Mesenchymal stem cell (in vitro differentiated cells and primary cell): ENCODE measurements at regions not wholly inside any gene's neighbourhood (a gene's known extent, or its start where the extent isn't known, plus 50 kb on each side); places are given as distances from the start of the nearest gene placed in this dataset.

Experiments used
- DNase-seq: peaks from one replicate; pipeline ENCODE4 v3.0.0-alpha.2; 2013
- H2AFZ ChIP-seq: one replicate; pipeline ENCODE4 v1.6.1; 2013; ENCODE audit warnings: low read depth, mild to moderate bottlenecking, control low read depth, inconsistent platforms, low read length, moderate library complexity
- H2AK5ac ChIP-seq: 2 replicates; pipeline ENCODE4 v1.6.1; 2013; ENCODE audit warnings: low read length, moderate library complexity, mild to moderate bottlenecking, inconsistent platforms; ENCODE audit not compliant: severe bottlenecking
- H2BK120ac ChIP-seq: one replicate; pipeline ENCODE4 v1.6.1; 2013; ENCODE audit warnings: low read depth, mild to moderate bottlenecking, inconsistent platforms, low read length, moderate library complexity
- H2BK12ac ChIP-seq, 2 experiments: one replicate each; pipeline ENCODE4 v1.6.1; 2013; ENCODE audit warnings: inconsistent platforms in 2 of 2, low read length in 2 of 2, mild to moderate bottlenecking in 2 of 2, moderate library complexity in 2 of 2, control low read depth in 1 of 2
- H2BK15ac ChIP-seq: one replicate; pipeline ENCODE4 v1.6.1; 2013; ENCODE audit warnings: mild to moderate bottlenecking, low read depth, inconsistent platforms; ENCODE audit not compliant: poor library complexity, severe bottlenecking
- H2BK5ac ChIP-seq: 2 replicates; pipeline ENCODE4 v1.6.1; 2013; ENCODE audit warnings: low read depth, mild to moderate bottlenecking, low read length, control low read depth, inconsistent platforms; ENCODE audit not compliant: poor library complexity, severe bottlenecking
- H3K14ac ChIP-seq, 2 experiments: one replicate each; pipeline ENCODE4 v1.6.1; 2013; ENCODE audit warnings: inconsistent platforms in 2 of 2, low read length in 2 of 2, control low read depth in 1 of 2, mild to moderate bottlenecking in 1 of 2, moderate library complexity in 1 of 2
- H3K18ac ChIP-seq, 2 experiments: one replicate each; pipeline ENCODE4 v1.6.1; 2013; ENCODE audit warnings: inconsistent platforms in 2 of 2, low read length in 2 of 2, control low read depth in 1 of 2, low read depth in 1 of 2, mild to moderate bottlenecking in 1 of 2
- H3K23ac ChIP-seq, 2 experiments: one replicate each; pipeline ENCODE4 v1.6.1; 2013; ENCODE audit warnings: inconsistent platforms in 2 of 2, low read length in 2 of 2, mild to moderate bottlenecking in 2 of 2, moderate library complexity in 2 of 2, control low read depth in 1 of 2
- H3K27ac ChIP-seq: 2 replicates; pipeline ENCODE4 v1.5.1; 2013; ENCODE audit warnings: mild to moderate bottlenecking, moderate library complexity, low read length, control low read depth, inconsistent platforms; ENCODE audit not compliant: poor library complexity, severe bottlenecking
- H3K27me3 ChIP-seq, 2 experiments: 2 replicates each; pipeline versions ENCODE4 v1.6.1 to v1.7.0; 2013; ENCODE audit warnings: low read length in 2 of 2, mild to moderate bottlenecking in 2 of 2, moderate library complexity in 2 of 2, control low read depth in 1 of 2, inconsistent platforms in 1 of 2; ENCODE audit not compliant: control insufficient read depth in 1 of 2, insufficient read depth in 1 of 2
- H3K36me3 ChIP-seq, 2 experiments: 2 replicates each; pipeline versions ENCODE4 v1.6.1 to v1.7.0; 2013; ENCODE audit warnings: low read length in 2 of 2, control low read depth in 1 of 2, inconsistent platforms in 1 of 2, low read depth in 1 of 2, mild to moderate bottlenecking in 1 of 2; ENCODE audit not compliant: insufficient read depth in 2 of 2, control insufficient read depth in 1 of 2
- H3K4ac ChIP-seq, 2 experiments: one replicate each; pipeline ENCODE4 v1.6.1; 2013; ENCODE audit warnings: inconsistent platforms in 2 of 2, low read length in 2 of 2, mild to moderate bottlenecking in 2 of 2, moderate library complexity in 2 of 2, control low read depth in 1 of 2, low read depth in 1 of 2
- H3K4me1 ChIP-seq: 2 replicates; pipeline ENCODE4 v1.6.1; 2013; ENCODE audit warnings: low read depth, low read length, control low read depth; ENCODE audit not compliant: control insufficient read depth, insufficient read depth
- H3K4me2 ChIP-seq: 2 replicates; pipeline ENCODE4 v1.6.1; 2013; ENCODE audit warnings: low read length, mild to moderate bottlenecking, inconsistent platforms; ENCODE audit not compliant: poor library complexity, severe bottlenecking
- H3K4me3 ChIP-seq, 2 experiments: 2 replicates each; pipeline versions ENCODE4 v1.5.1 to v1.7.0; 2013; ENCODE audit warnings: low read length in 2 of 2, mild to moderate bottlenecking in 2 of 2, control low read depth in 1 of 2, low read depth in 1 of 2; ENCODE audit not compliant: insufficient read depth in 1 of 2
- H3K79me1 ChIP-seq: replicated peaks from 2 replicates; pipeline ENCODE4 v1.6.1; 2013; ENCODE audit warnings: mild to moderate bottlenecking, control low read depth, low read length, inconsistent platforms; ENCODE audit not compliant: poor library complexity, severe bottlenecking
- H3K9ac ChIP-seq: 2 replicates; pipeline ENCODE4 v1.7.0; 2013; ENCODE audit warnings: mild to moderate bottlenecking, low read length, moderate library complexity
- H3K9me3 ChIP-seq: 2 replicates; pipeline ENCODE4 v1.7.0; 2013; ENCODE audit warnings: mild to moderate bottlenecking, low read length; ENCODE audit not compliant: control insufficient read depth
- H4K8ac ChIP-seq: one replicate; pipeline ENCODE4 v1.6.1; 2013; ENCODE audit warnings: inconsistent platforms, mild to moderate bottlenecking, low read length, moderate library complexity
- H4K91ac ChIP-seq: one replicate; pipeline ENCODE4 v1.6.1; 2013; ENCODE audit warnings: mild to moderate bottlenecking, low read length, inconsistent platforms
- WGBS: methylation state at CpG from one replicate; pipeline ENCODE4 v1.1.7; 2013; ENCODE audit warnings: mixed read lengths; 5-methylcytosine and 5-hydroxymethylcytosine counted together

- H2BK5ac ChIP-seq: no peak overlapping the region
- no peak overlapping the region for H3K4me3 ChIP-seq
- H3K36me3 ChIP-seq: no peaks in the 10 kb centered on the region
- H3K23ac ChIP-seq: no peak overlapping the region
- no peak overlapping the region for H2AFZ ChIP-seq
- H3K4me1 ChIP-seq: no peaks in the 10 kb centered on the region
- H3K9ac ChIP-seq: no peak overlapping the region
- H3K27ac ChIP-seq: no peak overlapping the region
- peaks cover 12 to 17% of the 10 kb centered on the region in 2 experiments for H3K27me3 ChIP-seq
- 73% methylated on average over 6 of the region's 6 CpGs for WGBS
- no peak overlapping the region for H2BK120ac ChIP-seq
- no peak overlapping the region for H2BK15ac ChIP-seq
- H4K8ac ChIP-seq: no peak overlapping the region
- no peak overlapping the region for H2BK12ac ChIP-seq
- no peak overlapping the region for H3K14ac ChIP-seq
- H3K9me3 ChIP-seq: peaks cover 6% of the 10 kb centered on the region
- no peaks in the 10 kb centered on the region for H3K79me1 ChIP-seq
- no peak overlapping the region for H3K4ac ChIP-seq
- H4K91ac ChIP-seq: no peak overlapping the region
- no peak overlapping the region for H3K18ac ChIP-seq
- H2AK5ac ChIP-seq: no peak overlapping the region
- DNase-seq: no peak
- H3K4me2 ChIP-seq: no peak overlapping the region
Observed at GRCh38 chr20:24879875-24880274, 69.2 kb upstream of the CST7 start.

DNA sequence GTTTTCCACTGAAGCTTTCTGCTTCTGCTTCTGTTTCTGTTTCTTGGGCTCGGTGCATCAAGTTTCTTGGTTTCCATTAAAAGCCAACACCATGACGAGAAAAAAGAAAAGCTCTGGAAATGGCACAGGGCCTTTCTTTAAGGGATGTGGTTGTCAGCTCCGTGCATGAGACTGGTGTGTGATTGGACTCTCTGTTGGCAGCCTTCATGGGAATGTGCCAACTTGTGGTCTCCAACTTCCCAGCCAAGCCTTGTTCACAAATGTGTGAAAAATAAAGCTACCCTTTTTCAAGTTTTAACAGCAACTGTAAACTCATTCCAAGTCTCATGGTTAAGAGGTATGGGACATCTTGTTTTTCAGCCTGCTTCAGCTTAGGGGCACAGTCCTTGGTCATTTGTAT, 68.7 kb upstream of the CST7 start:
- no peak overlapping the region for H2BK12ac ChIP-seq
- no peak overlapping the region for H2BK15ac ChIP-seq
- DNase-seq: no peak
- no peak overlapping the region for H3K14ac ChIP-seq
- H2BK120ac ChIP-seq: no peak overlapping the region
- peaks cover 7 to 17% of the 10 kb centered on the region in 2 experiments for H3K27me3 ChIP-seq
- no peak overlapping the region for H3K4ac ChIP-seq
- no peak overlapping the region for H3K9ac ChIP-seq
- H3K4me1 ChIP-seq: no peaks in the 10 kb centered on the region
- no peak overlapping the region for H3K4me3 ChIP-seq
- WGBS: 61% methylated on average over 3 of the region's 3 CpGs
- H2AK5ac ChIP-seq: no peak overlapping the region
- H3K79me1 ChIP-seq: no peaks in the 10 kb centered on the region
- no peaks in the 10 kb centered on the region for H3K36me3 ChIP-seq
- H2BK5ac ChIP-seq: no peak overlapping the region
- no peak overlapping the region for H3K18ac ChIP-seq
- no peak overlapping the region for H3K4me2 ChIP-seq
- H4K91ac ChIP-seq: no peak overlapping the region
- H3K9me3 ChIP-seq: peaks cover 6% of the 10 kb centered on the region
- no peak overlapping the region for H2AFZ ChIP-seq
- no peak overlapping the region for H4K8ac ChIP-seq
- no peak overlapping the region for H3K23ac ChIP-seq
- H3K27ac ChIP-seq: no peak overlapping the region

DNA sequence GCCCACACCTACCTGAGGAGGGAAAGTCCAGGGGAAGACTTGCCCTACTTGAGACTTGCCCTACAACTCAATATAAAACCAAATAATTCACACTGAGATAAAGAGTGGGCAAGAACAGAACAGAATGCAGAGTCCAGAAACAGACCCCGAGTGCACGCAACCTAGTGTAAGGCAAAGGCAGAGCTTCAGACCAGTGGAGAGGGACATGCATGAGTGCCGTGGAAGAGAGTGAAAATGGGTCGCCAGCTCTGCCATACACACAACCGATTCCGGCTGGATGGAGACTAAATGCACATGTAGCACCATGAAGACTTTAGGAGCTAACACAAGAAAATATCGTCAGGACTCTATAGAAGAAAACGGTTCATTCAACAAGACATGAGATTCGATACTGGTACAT, 58.8 kb upstream of the CST7 start:
- Histone ChIP-seq H3K4me2 (no peak overlapping the region), H3K79me1 (no peaks in the 10 kb centered on the region), H3K27me3 (peaks cover 0 to 14% of the 10 kb centered on the region in 2 experiments), H3K9me3 (no peaks in the 10 kb centered on the region), H3K14ac (no peak overlapping the region), H3K4me3 (no peak overlapping the region), H2AFZ (no peak overlapping the region), H3K4ac (no peak overlapping the region), H2BK12ac (no peak overlapping the region), H2BK15ac (no peak overlapping the region), H2AK5ac (no peak overlapping the region), H3K4me1 (peaks cover 1% of the 10 kb centered on the region), H4K8ac (no peak overlapping the region), H3K27ac (no peak overlapping the region), H3K18ac (no peak overlapping the region), H3K23ac (no peak overlapping the region), H3K36me3 (no peaks in the 10 kb centered on the region), H2BK5ac (no peak overlapping the region), H2BK120ac (no peak overlapping the region), H3K9ac (no peak overlapping the region), H4K91ac (no peak overlapping the region)
- 91% methylated on average over 9 of the region's 9 CpGs for WGBS
- DNase-seq: no peak

- no peaks in the 10 kb centered on the region for H3K79me1 ChIP-seq
- WGBS: 88% methylated on average over 34 of the region's 34 CpGs
- no peak overlapping the region for H3K27ac ChIP-seq
- H3K9ac ChIP-seq: no peak overlapping the region
- H2BK15ac ChIP-seq: no peak overlapping the region
- no peak overlapping the region for H2AK5ac ChIP-seq
- H3K23ac ChIP-seq: no peak overlapping the region
- H4K8ac ChIP-seq: no peak overlapping the region
- no peak for DNase-seq
- H3K27me3 ChIP-seq: peaks cover 0 to 14% of the 10 kb centered on the region in 2 experiments
- H3K4me3 ChIP-seq: no peak overlapping the region
- H3K18ac ChIP-seq: no peak overlapping the region
- H4K91ac ChIP-seq: no peak overlapping the region
- no peak overlapping the region for H3K14ac ChIP-seq
- no peak overlapping the region for H2BK5ac ChIP-seq
- peaks cover 1% of the 10 kb centered on the region for H3K4me1 ChIP-seq
- no peaks in the 10 kb centered on the region for H3K36me3 ChIP-seq
- H2BK12ac ChIP-seq: no peak overlapping the region
- H3K4me2 ChIP-seq: no peak overlapping the region
- no peak overlapping the region for H2BK120ac ChIP-seq
- no peak overlapping the region for H2AFZ ChIP-seq
- H3K4ac ChIP-seq: no peak overlapping the region
- H3K9me3 ChIP-seq: no peaks in the 10 kb centered on the region
Observed at GRCh38 chr20:24891546-24892393, 57.3 kb upstream of the CST7 start.
